MCF 10A (cell line): ENCODE measurements at regions not wholly inside any gene's neighbourhood (a gene's known extent, or its start where the extent isn't known, plus 50 kb on each side); places are given as distances from the start of the nearest gene placed in this dataset.
A peak's percentile ranks its signal among the peaks of the same experiment; 100 is the strongest.

Experiments
- BruUV-seq: library from RNA; stranded (reverse); fragments of 400-500 nt; replicated peaks from 2 replicates; lab custom pipeline; 2021; lab: Mats Ljungman, UMichigan
- CTCF ChIA-PET: fragments of 300-600 bp; sonication (Branson Sonifier 250); formaldehyde crosslinking; extraction: SDS; loops from one replicate; lab custom pipeline; 2021; ENCODE audit warnings: antibody characterized with exemption, inconsistent platforms; lab: Yijun Ruan, JAX
- POLR2A ChIA-PET: fragments of 300-600, 350-650 bp; sonication (Branson Sonifier 250); formaldehyde crosslinking; extraction: SDS; loops from one replicate; lab custom pipeline; 2020; ENCODE audit warnings: antibody characterized with exemption, inconsistent platforms; lab: Yijun Ruan, JAX
- DNase-seq: peaks from one replicate; pipeline ENCODE4 v3.0.0-alpha.2; 2018; ENCODE audit not compliant: unreplicated experiment
- H3K27ac Mint-ChIP-seq: one replicate; pipeline ENCODE4 v1.8.0; 2022; ENCODE audit warnings: mild to moderate bottlenecking, low read depth, mixed read lengths; ENCODE audit not compliant: unreplicated experiment
- H3K27me3 Mint-ChIP-seq: one replicate; pipeline ENCODE4 v1.8.0; 2022; ENCODE audit warnings: mixed read lengths; ENCODE audit not compliant: insufficient read depth, unreplicated experiment
- H3K36me3 Mint-ChIP-seq: one replicate; pipeline ENCODE4 v1.8.0; 2022; ENCODE audit warnings: mild to moderate bottlenecking, moderate library complexity, mixed read lengths; ENCODE audit not compliant: insufficient read depth, unreplicated experiment
- H3K4me1 Mint-ChIP-seq: one replicate; pipeline ENCODE4 v1.8.0; 2022; ENCODE audit warnings: mixed read lengths; ENCODE audit not compliant: insufficient read depth, unreplicated experiment
- H3K4me3 Mint-ChIP-seq: one replicate; pipeline ENCODE4 v1.8.0; 2022; ENCODE audit warnings: mild to moderate bottlenecking, moderate library complexity, mixed read lengths; ENCODE audit not compliant: unreplicated experiment
- H3K9me3 Mint-ChIP-seq: one replicate; pipeline ENCODE4 v1.8.0; 2022; ENCODE audit warnings: mixed read lengths; ENCODE audit not compliant: unreplicated experiment
- CTCF ChIP-seq: fragments of 200-600 bp; IDR thresholded peaks from one replicate; pipeline ENCODE4 v1.8.0; 2022; ENCODE audit warnings: antibody characterized with exemption, mild to moderate bottlenecking; ENCODE audit not compliant: unreplicated experiment
- intact Hi-C: fragments of 100-400 bp; cut with micrococcal nuclease; formaldehyde crosslinking; loops from 2 replicates; pipeline ENCODE4 v1.14.1; 2022

GRCh38 chr5:57938174-57938557 is 455.6 kb upstream of the ACTBL2 start:
- no peak overlapping the region for H3K27ac Mint-ChIP-seq
- no peak for TF ChIP-seq CTCF

GRCh38 chr5:57937501-57938173 is 455.0 kb upstream of the ACTBL2 start:
- Mint-ChIP-seq H3K4me1 (peaks cover 8% of the 10 kb centered on the region), H3K9me3 (peaks cover 12% of the 10 kb centered on the region), H3K27ac (no peak overlapping the region), H3K4me3 (no peak overlapping the region), H3K36me3 (no peaks in the 10 kb centered on the region), H3K27me3 (no peaks in the 10 kb centered on the region)
- CTCF ChIA-PET = interaction anchor here (0.6 to 1.7 kb wide), 6 partner anchors 50 to 524 kb away, joined by 3 to 7 read pairs (median 4); no protein-coding TSS in a partner anchor
- no peak for DNase-seq
- POLR2A ChIA-PET = interaction anchor here (0.6 to 1.5 kb wide), 4 partner anchors 9 to 522 kb away, joined by 3 to 16 read pairs (median 3); partner anchors contain the start of gene PLK2
- BruUV-seq = no TSS peak
- no peak for TF ChIP-seq CTCF
- intact Hi-C loops = loop anchor here (1.0 kb wide), 1 partner anchor 523 kb away; the partner anchor contains the start of gene PLK2

More at GRCh38 chr5:57938174-57938557, 455.6 kb upstream of the ACTBL2 start:
- Mint-ChIP-seq H3K9me3 (peaks cover 9% of the 10 kb centered on the region), H3K4me3 (no peak overlapping the region), H3K36me3 (no peaks in the 10 kb centered on the region), H3K4me1 (peaks cover 2% of the 10 kb centered on the region), H3K27me3 (no peaks in the 10 kb centered on the region)
- no TSS peak for BruUV-seq
- POLR2A ChIA-PET = interaction anchor here (0.6 to 1.5 kb wide), 4 partner anchors 8 to 522 kb away, joined by 3 to 16 read pairs (median 3); partner anchors contain the start of gene PLK2
- no peak for DNase-seq
- intact Hi-C loops = loop anchor here (1.0 kb wide), 1 partner anchor 522 kb away; the partner anchor contains the start of gene PLK2
- CTCF ChIA-PET = interaction anchor here (0.6 to 1.7 kb wide), 6 partner anchors 50 to 523 kb away, joined by 3 to 7 read pairs (median 4); no protein-coding TSS in a partner anchor

GRCh38 chr5:57937025-57937424 is 454.4 kb upstream of the ACTBL2 start:
- H3K9me3 Mint-ChIP-seq = peaks cover 12% of the 10 kb centered on the region
- no peaks in the 10 kb centered on the region for H3K27me3 Mint-ChIP-seq
- TF ChIP-seq CTCF = no peak
- ChIA-PET POLR2A (interaction anchor here (1.5 kb wide), 1 partner anchor 523 kb away, joined by 16 read pairs; the partner anchor contains the start of gene PLK2), CTCF (interaction anchor here (0.7 to 1.7 kb wide), 2 partner anchors 223 to 519 kb away, joined by 3 to 4 read pairs; no protein-coding TSS in a partner anchor)
- intact Hi-C loops = no loop called here
- DNase-seq = no peak
- no peak overlapping the region for H3K27ac Mint-ChIP-seq
- no TSS peak for BruUV-seq
- H3K4me3 Mint-ChIP-seq = no peak overlapping the region
- peaks cover 12% of the 10 kb centered on the region for H3K4me1 Mint-ChIP-seq
- H3K36me3 Mint-ChIP-seq = no peaks in the 10 kb centered on the region

GRCh38 chr5:57932761-57933160 is 450.1 kb upstream of the ACTBL2 start:
- H3K4me3 Mint-ChIP-seq = no peak overlapping the region
- DNase-seq = peak; percentile 59
- H3K4me1 Mint-ChIP-seq = peaks cover 12% of the 10 kb centered on the region
- no TSS peak for BruUV-seq
- H3K36me3 Mint-ChIP-seq = no peaks in the 10 kb centered on the region
- intact Hi-C loops = no loop called here
- no peaks in the 10 kb centered on the region for H3K27me3 Mint-ChIP-seq
- POLR2A ChIA-PET = interaction anchor here (0.5 to 1.2 kb wide), 11 partner anchors 8 to 526 kb away, joined by 3 to 9 read pairs (median 3); no protein-coding TSS in a partner anchor
- H3K9me3 Mint-ChIP-seq = peaks cover 6% of the 10 kb centered on the region
- CTCF ChIA-PET = interaction anchor here (0.6 to 1.6 kb wide), 7 partner anchors 43 to 575 kb away, joined by 3 to 6 read pairs (median 3); no protein-coding TSS in a partner anchor
- H3K27ac Mint-ChIP-seq = no peak overlapping the region
- no peak for TF ChIP-seq CTCF
